ENCODE measurements at regions not wholly inside any gene's neighbourhood (a gene's known extent, or its start where the extent isn't known, plus 50 kb on each side); places are given as distances from the start of the nearest gene placed in this dataset.
"Not testable (repeated sequence)": the region's sequence is repeated elsewhere in the genome, so short reads cannot be mapped to it uniquely, and the experiment has no call there.

GRCh38 chr4:19580095-19580494 is 671.6 kb upstream of the SLIT2 start:
- H3K4me1 Mint-ChIP-seq, result peaks cover 0 to 3% of the 10 kb centered on the region in 2 donors
- DNase-seq (no peak), ATAC-seq (replicated peaks) (no peak)
- H3K36me3 Mint-ChIP-seq, result no peaks in the 10 kb centered on the region
- no peak overlapping the region for H3K27ac Mint-ChIP-seq
- no peak overlapping the region for H3K4me3 Mint-ChIP-seq
- H3K9me3 Mint-ChIP-seq, result peaks cover 0 to 3% of the 10 kb centered on the region in 2 donors
- H3K27me3 Mint-ChIP-seq, result no peaks in the 10 kb centered on the region

- H3K4me1 Mint-ChIP-seq, result peaks cover 0 to 3% of the 10 kb centered on the region in 2 donors
- DNase-seq (no peak), ATAC-seq (replicated peaks) (no peak)
- H3K9me3 Mint-ChIP-seq, result peaks cover 0 to 3% of the 10 kb centered on the region in 2 donors
- H3K27ac Mint-ChIP-seq, result no peak overlapping the region
- no peaks in the 10 kb centered on the region for H3K36me3 Mint-ChIP-seq
- no peak overlapping the region for H3K4me3 Mint-ChIP-seq
- H3K27me3 Mint-ChIP-seq, result no peaks in the 10 kb centered on the region
Observed at GRCh38 chr4:19579608-19580007, 672.1 kb upstream of the SLIT2 start.

- Mint-ChIP-seq H3K4me3 (no peak overlapping the region), H3K27me3 (no peaks in the 10 kb centered on the region), H3K9me3 (peaks cover 3% of the 10 kb centered on the region in 2 donors), H3K4me1 (peaks cover 0 to 3% of the 10 kb centered on the region in 2 donors), H3K27ac (no peak overlapping the region), H3K36me3 (no peaks in the 10 kb centered on the region)
- DNase-seq, result no peak
- no peak for ATAC-seq (replicated peaks)
Observed at GRCh38 chr4:19577097-19577496, 674.6 kb upstream of the SLIT2 start.

GRCh38 chr4:19575924-19576323 is 675.8 kb upstream of the SLIT2 start:
- H3K4me1 Mint-ChIP-seq, result peaks cover 0 to 3% of the 10 kb centered on the region in 2 donors
- no peaks in the 10 kb centered on the region for H3K36me3 Mint-ChIP-seq
- H3K27me3 Mint-ChIP-seq, result no peaks in the 10 kb centered on the region
- H3K4me3 Mint-ChIP-seq, result no peak overlapping the region
- H3K9me3 Mint-ChIP-seq, result peaks cover 3% of the 10 kb centered on the region in 2 donors
- no peak overlapping the region for H3K27ac Mint-ChIP-seq
- ATAC-seq (replicated peaks) (peak; percentile 55 to 74), DNase-seq (peak; percentile 0)

GRCh38 chr4:19566041-19566440 is 685.7 kb upstream of the SLIT2 start:
- Mint-ChIP-seq H3K27ac (no peak overlapping the region), H3K27me3 (no peaks in the 10 kb centered on the region), H3K4me1 (no peaks in the 10 kb centered on the region), H3K9me3 (peaks cover 2 to 13% of the 10 kb centered on the region in 2 donors), H3K36me3 (no peaks in the 10 kb centered on the region), H3K4me3 (no peak overlapping the region)
- ATAC-seq (replicated peaks) (no peak), DNase-seq (no peak)

- no peak overlapping the region for H3K4me3 Mint-ChIP-seq
- H3K36me3 Mint-ChIP-seq, result no peaks in the 10 kb centered on the region
- H3K9me3 Mint-ChIP-seq, result peaks cover 0 to 13% of the 10 kb centered on the region in 2 donors
- DNase-seq, result no peak
- no peak for ATAC-seq (replicated peaks)
- no peaks in the 10 kb centered on the region for H3K4me1 Mint-ChIP-seq
- H3K27me3 Mint-ChIP-seq, result no peaks in the 10 kb centered on the region
- no peak overlapping the region for H3K27ac Mint-ChIP-seq
Observed at GRCh38 chr4:19562456-19562855, 689.2 kb upstream of the SLIT2 start.

GRCh38 chr4:19557161-19557560 is 694.5 kb upstream of the SLIT2 start:
- ATAC-seq (replicated peaks) (no peak), DNase-seq (no peak)
- Mint-ChIP-seq H3K36me3 (no peaks in the 10 kb centered on the region), H3K4me3 (no peak overlapping the region), H3K9me3 (peaks cover 0 to 4% of the 10 kb centered on the region in 2 donors), H3K27ac (no peak overlapping the region), H3K27me3 (no peaks in the 10 kb centered on the region), H3K4me1 (no peaks in the 10 kb centered on the region)

GRCh38 chr4:19556276-19556675 is 695.4 kb upstream of the SLIT2 start:
- not testable (repeated sequence) for ATAC-seq (replicated peaks); H3K27me3 Mint-ChIP-seq; DNase-seq; H3K27ac Mint-ChIP-seq; H3K9me3 Mint-ChIP-seq; H3K4me3 Mint-ChIP-seq; H3K4me1 Mint-ChIP-seq; H3K36me3 Mint-ChIP-seq

GRCh38 chr4:19547463-19547862 is 704.2 kb upstream of the SLIT2 start:
- H3K9me3 Mint-ChIP-seq, result peaks cover 0 to 1% of the 10 kb centered on the region in 2 donors
- H3K36me3 Mint-ChIP-seq, result no peaks in the 10 kb centered on the region
- no peak for DNase-seq
- ATAC-seq (replicated peaks), result no peak
- no peaks in the 10 kb centered on the region for H3K27me3 Mint-ChIP-seq
- H3K4me3 Mint-ChIP-seq, result no peak overlapping the region
- no peaks in the 10 kb centered on the region for H3K4me1 Mint-ChIP-seq
- H3K27ac Mint-ChIP-seq, result no peak overlapping the region

GRCh38 chr4:19544446-19545125 is 707.1 kb upstream of the SLIT2 start:
- Mint-ChIP-seq H3K4me3 (no peak overlapping the region), H3K9me3 (peaks cover 0 to 2% of the 10 kb centered on the region in 2 donors), H3K27ac (no peak overlapping the region), H3K36me3 (no peaks in the 10 kb centered on the region), H3K4me1 (no peaks in the 10 kb centered on the region), H3K27me3 (no peaks in the 10 kb centered on the region)
- DNase-seq, result no peak
- ATAC-seq (replicated peaks), result no peak

- Mint-ChIP-seq H3K27me3 (no peaks in the 10 kb centered on the region), H3K4me1 (no peaks in the 10 kb centered on the region), H3K4me3 (no peak overlapping the region), H3K9me3 (peaks cover 0 to 2% of the 10 kb centered on the region in 2 donors), H3K36me3 (no peaks in the 10 kb centered on the region), H3K27ac (no peak overlapping the region)
- no peak for ATAC-seq (replicated peaks)
- no peak for DNase-seq
Observed at GRCh38 chr4:19540859-19541540, 710.7 kb upstream of the SLIT2 start.

GRCh38 chr4:19539201-19539600 is 712.5 kb upstream of the SLIT2 start:
- Mint-ChIP-seq H3K27me3 (no peaks in the 10 kb centered on the region), H3K36me3 (no peaks in the 10 kb centered on the region), H3K9me3 (peaks cover 0 to 2% of the 10 kb centered on the region in 2 donors), H3K27ac (no peak overlapping the region), H3K4me1 (no peaks in the 10 kb centered on the region), H3K4me3 (no peak overlapping the region)
- DNase-seq (no peak), ATAC-seq (replicated peaks) (no peak)

GRCh38 chr4:19534159-19534558 is 717.5 kb upstream of the SLIT2 start:
- Mint-ChIP-seq H3K36me3 (no peaks in the 10 kb centered on the region), H3K27ac (no peak overlapping the region), H3K27me3 (no peaks in the 10 kb centered on the region), H3K4me1 (no peaks in the 10 kb centered on the region), H3K4me3 (no peak overlapping the region), H3K9me3 (peaks cover 0 to 2% of the 10 kb centered on the region in 2 donors)
- ATAC-seq (replicated peaks), result no peak
- no peak for DNase-seq

- no peaks in the 10 kb centered on the region for H3K4me1 Mint-ChIP-seq
Observed at GRCh38 chr4:19531906-19532848, 719.5 kb upstream of the SLIT2 start.

More at GRCh38 chr4:19531906-19532848, 719.5 kb upstream of the SLIT2 start:
- no peak for ATAC-seq (replicated peaks)
- DNase-seq, result no peak
- Mint-ChIP-seq H3K27ac (no peak overlapping the region), H3K9me3 (peaks cover 2 to 8% of the 10 kb centered on the region in 2 donors), H3K36me3 (no peaks in the 10 kb centered on the region), H3K27me3 (no peaks in the 10 kb centered on the region), H3K4me3 (no peak overlapping the region)

Data from stimulated activated naive B cell treated with anti-CD40 and anti-IgM and Interleukin-4, amounts not matched to agents 10 μg/mL and 1 μg/mL and 100 μg/mL, for 72 hours (primary cell).